ENCODE measurements at regions not wholly inside any gene's neighbourhood (a gene's known extent, or its start where the extent isn't known, plus 50 kb on each side); places are given as distances from the start of the nearest gene placed in this dataset.

- intact Hi-C loops (cut with DNase I; ENCODE audit: low total_unique reads), result no loop called here
- TF ChIP-seq CTCF (IDR thresholded peaks at IDR 0.05) (no peak), POLR2A (IDR thresholded peaks at IDR 0.05) (no peak)
- DNase-seq, result no peak
- Histone ChIP-seq H3K4me3 (no peak overlapping the region), H3K36me3 (peaks cover 0 to 2% of the 10 kb centered on the region in 2 donors), H3K27me3 (no peaks in the 10 kb centered on the region), H3K4me1 (no peaks in the 10 kb centered on the region), H3K9me3 (no peaks in the 10 kb centered on the region), H3K27ac (no peak overlapping the region)
These were observed 1285.4 kb downstream of the PCDH18 start for GRCh38 chr4:136246876-136247275.

GRCh38 chr4:136241221-136241986 is 1290.9 kb downstream of the PCDH18 start:
- Histone ChIP-seq H3K4me1 (no peaks in the 10 kb centered on the region), H3K36me3 (no peaks in the 10 kb centered on the region), H3K27me3 (no peaks in the 10 kb centered on the region), H3K9me3 (no peaks in the 10 kb centered on the region), H3K27ac (no peak overlapping the region), H3K4me3 (no peak overlapping the region)
- intact Hi-C loops (cut with DNase I; ENCODE audit: low total_unique reads), result no loop called here
- no peak for TF ChIP-seq POLR2A (IDR thresholded peaks at IDR 0.05)
- no peak for TF ChIP-seq CTCF (IDR thresholded peaks at IDR 0.05)
- DNase-seq, result no peak

GRCh38 chr4:136227315-136227714 is 1305.0 kb downstream of the PCDH18 start:
- no peaks in the 10 kb centered on the region for H3K27me3 ChIP-seq
- no peak for DNase-seq
- intact Hi-C loops (cut with DNase I; ENCODE audit: low total_unique reads), result no loop called here
- no peaks in the 10 kb centered on the region for H3K36me3 ChIP-seq
- TF ChIP-seq POLR2A (IDR thresholded peaks at IDR 0.05) (no peak), CTCF (IDR thresholded peaks at IDR 0.05) (no peak)
- no peak overlapping the region for H3K27ac ChIP-seq
- no peak overlapping the region for H3K4me3 ChIP-seq
- no peaks in the 10 kb centered on the region for H3K9me3 ChIP-seq
- H3K4me1 ChIP-seq, result no peaks in the 10 kb centered on the region

GRCh38 chr4:136219592-136220125 is 1312.6 kb downstream of the PCDH18 start:
- intact Hi-C loops (cut with DNase I; ENCODE audit: low total_unique reads), result no loop called here
- no peak overlapping the region for H3K4me3 ChIP-seq

More at GRCh38 chr4:136219592-136220125, 1312.6 kb downstream of the PCDH18 start:
- no peaks in the 10 kb centered on the region for H3K36me3 ChIP-seq
- H3K9me3 ChIP-seq, result no peaks in the 10 kb centered on the region
- no peak for DNase-seq
- TF ChIP-seq CTCF (IDR thresholded peaks at IDR 0.05) (no peak), POLR2A (IDR thresholded peaks at IDR 0.05) (no peak)
- no peak overlapping the region for H3K27ac ChIP-seq
- H3K27me3 ChIP-seq, result no peaks in the 10 kb centered on the region
- H3K4me1 ChIP-seq, result no peaks in the 10 kb centered on the region
